Psoas muscle (tissue), 7 donors: ENCODE measurements at regions not wholly inside any gene's neighbourhood (a gene's known extent, or its start where the extent isn't known, plus 50 kb on each side); places are given as distances from the start of the nearest gene placed in this dataset.

Experiments used
- ATAC-seq, 4 donors: fragments of 200-7000 bp; cut with Tn5 transposase; one replicate each; pipeline ENCODE4 v1.9.1; 2020; ENCODE audit warnings: moderate library complexity in 3 of 4, mild to moderate bottlenecking in 2 of 4
- DNase-seq, 2 donors: peaks; one replicate each; pipeline ENCODE4 v3.0.0-alpha.2; 2020
- H3K27ac ChIP-seq: fragments of 200-600 bp; one replicate; pipeline ENCODE4 v1.8.0; 2022
- H3K27me3 ChIP-seq, 3 donors: fragments of 200-600 bp in 1 of 3; one replicate each; pipeline versions ENCODE4 v1.6.1 to v1.8.0; 2013 to 2022; ENCODE audit warnings: low read length in 2 of 3, mild to moderate bottlenecking in 2 of 3, moderate library complexity in 1 of 3; ENCODE audit not compliant: insufficient read depth in 3 of 3
- H3K36me3 ChIP-seq, 2 donors: fragments of 200-600 bp in 1 of 2; one replicate each; pipeline versions ENCODE4 v1.6.1 to v1.8.0; 2013 to 2022; ENCODE audit warnings: low read depth in 1 of 2, mild to moderate bottlenecking in 1 of 2, moderate library complexity in 1 of 2; ENCODE audit not compliant: insufficient read depth in 1 of 2
- H3K4me1 ChIP-seq: fragments of 200-600 bp; one replicate; pipeline ENCODE4 v1.8.0; 2022
- H3K4me3 ChIP-seq: fragments of 200-600 bp; one replicate; pipeline ENCODE4 v1.8.0; 2022; ENCODE audit warnings: mild to moderate bottlenecking
- H3K9me3 ChIP-seq: fragments of 200-600 bp; one replicate; pipeline ENCODE4 v1.8.0; 2022
- CTCF ChIP-seq: fragments of 200-600 bp; IDR thresholded peaks from one replicate; pipeline ENCODE4 v1.8.0; 2022; ENCODE audit warnings: antibody characterized with exemption
- WGBS, 3 donors: extraction: QIAGEN DNeasy Blood & Tissue Kit; methylation state at CpG; one replicate each; pipeline versions ENCODE4 v1.1.6 to v1.1.7; 2013; 5-methylcytosine and 5-hydroxymethylcytosine counted together
- intact Hi-C, 2 donors: fragments of 100-400 bp; cut with DNase I; formaldehyde crosslinking; loops; one replicate each; pipeline versions ENCODE4 v1.11.0 to v1.14.2; 2022
- donor health status: healthy with polysubstance abuse.
- donor health status: DM: no; HTN: no; CAD: no; lungs with moderate emphysema.
- donor health status: Bipolar disorder and iron deficiency.
- donor health status: healthy.
- donor health status: DM: yes; HTN: yes; CAD: no.
- donor health status: DM: no; HTN: no; CAD: no.
- donor health status: DM: yes; HTN: yes; CAD: no.

- no peak for ATAC-seq
- 61 to 68% (median 62%) methylated on average over 4 of the region's 4 CpGs for WGBS, 3 donors
- no peaks in the 10 kb centered on the region for H3K36me3 ChIP-seq
- H3K4me1 ChIP-seq: no peaks in the 10 kb centered on the region
- intact Hi-C loops: no loop called here
- no peak for TF ChIP-seq CTCF
- no peak overlapping the region for H3K27ac ChIP-seq
- no peak overlapping the region for H3K4me3 ChIP-seq
- no peak for DNase-seq
- H3K9me3 ChIP-seq: no peaks in the 10 kb centered on the region
- H3K27me3 ChIP-seq: no peaks in the 10 kb centered on the region
Measured at GRCh38 chr5:158369241-158369640, 510.3 kb upstream of the CLINT1 start.

- 64 to 80% (median 67%) methylated on average over 4 of the region's 4 CpGs for WGBS, 3 donors
- no peak overlapping the region for H3K4me3 ChIP-seq
- H3K36me3 ChIP-seq: no peaks in the 10 kb centered on the region
- no peak overlapping the region for H3K27ac ChIP-seq
- H3K27me3 ChIP-seq: no peaks in the 10 kb centered on the region
- TF ChIP-seq CTCF: no peak
- H3K4me1 ChIP-seq: no peaks in the 10 kb centered on the region
- DNase-seq (no peak), ATAC-seq (no peak)
- intact Hi-C loops: no loop called here
- H3K9me3 ChIP-seq: no peaks in the 10 kb centered on the region
Measured at GRCh38 chr5:158368686-158369085, 509.7 kb upstream of the CLINT1 start.

DNA sequence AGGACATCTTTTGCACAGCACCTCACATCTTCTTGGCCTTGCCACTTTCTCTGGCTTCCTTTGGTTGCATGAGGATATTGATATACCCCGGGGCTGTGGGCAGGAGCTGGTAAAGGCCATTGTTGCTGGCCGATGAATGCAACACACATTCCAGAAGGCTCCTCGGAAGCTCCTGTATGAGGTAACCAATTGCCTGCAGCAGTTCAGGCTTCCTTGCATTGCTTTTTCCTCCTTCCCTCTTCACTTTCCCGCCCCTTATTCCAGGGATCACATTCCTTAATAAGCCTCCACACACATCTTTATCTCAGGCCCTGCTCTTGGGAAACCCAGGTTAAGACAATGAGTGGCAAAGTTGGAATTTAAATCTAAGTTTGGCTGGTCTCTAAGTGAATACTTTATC lies 505.4 kb upstream of the CLINT1 start:
- no peak overlapping the region for H3K4me3 ChIP-seq
- H3K27ac ChIP-seq: no peak overlapping the region
- ATAC-seq (no peak), DNase-seq (no peak)
- no peaks in the 10 kb centered on the region for H3K4me1 ChIP-seq
- H3K36me3 ChIP-seq: no peaks in the 10 kb centered on the region
- 66 to 76% (median 74%) methylated on average over 4 of the region's 4 CpGs for WGBS, 3 donors
- H3K27me3 ChIP-seq: no peaks in the 10 kb centered on the region
- intact Hi-C loops: no loop called here
- no peak for TF ChIP-seq CTCF
- no peaks in the 10 kb centered on the region for H3K9me3 ChIP-seq

- Histone ChIP-seq H3K36me3 (no peaks in the 10 kb centered on the region), H3K27ac (no peak overlapping the region), H3K27me3 (no peaks in the 10 kb centered on the region), H3K9me3 (no peaks in the 10 kb centered on the region), H3K4me1 (no peaks in the 10 kb centered on the region), H3K4me3 (no peak overlapping the region)
- intact Hi-C loops: no loop called here
- TF ChIP-seq CTCF: no peak
- no peak for ATAC-seq
- DNase-seq: no peak
Measured at GRCh38 chr5:158354958-158355357, 496.0 kb upstream of the CLINT1 start.

DNA sequence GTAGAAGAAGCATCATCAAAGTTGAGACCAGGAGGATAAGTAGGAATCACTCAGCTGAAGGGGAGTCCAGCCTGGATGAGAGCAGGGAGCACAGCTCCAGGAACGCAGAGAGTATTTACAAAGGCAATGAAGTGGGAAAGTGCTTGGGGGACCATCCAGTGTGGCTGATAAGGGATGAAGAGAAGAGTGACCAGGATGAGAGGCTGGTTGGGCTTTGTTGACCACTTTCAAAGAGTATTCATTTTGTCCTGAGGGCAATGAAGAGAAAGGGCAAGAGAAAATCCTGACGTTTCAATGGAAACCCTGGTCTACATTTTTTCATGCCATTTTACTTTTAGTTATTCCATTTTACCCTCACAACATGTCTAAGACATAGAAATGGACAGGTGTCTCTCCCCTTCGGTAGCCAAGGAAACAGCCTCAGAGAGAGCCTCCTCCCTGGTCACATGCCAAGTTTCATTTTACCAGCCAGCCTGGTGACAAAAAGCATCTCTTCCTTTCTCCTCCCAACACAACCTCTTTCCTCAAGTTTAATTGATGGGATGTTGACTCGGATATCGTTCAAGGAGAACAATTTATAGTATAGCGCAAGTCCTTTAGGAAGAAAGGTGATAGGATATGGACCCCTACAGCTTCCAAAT lies 492.7 kb upstream of the CLINT1 start:
- no peaks in the 10 kb centered on the region for H3K27me3 ChIP-seq
- no peak overlapping the region for H3K4me3 ChIP-seq
- DNase-seq: no peak
- no peaks in the 10 kb centered on the region for H3K4me1 ChIP-seq
- WGBS, 3 donors: 78 to 84% (median 83%) methylated on average over 6 of the region's 6 CpGs
- ATAC-seq: no peak
- H3K9me3 ChIP-seq: no peaks in the 10 kb centered on the region
- H3K27ac ChIP-seq: no peak overlapping the region
- no peaks in the 10 kb centered on the region for H3K36me3 ChIP-seq
- no peak for TF ChIP-seq CTCF
- intact Hi-C loops: no loop called here
